IMR-90 (cell line): ENCODE measurements at regions not wholly inside any gene's neighbourhood (a gene's known extent, or its start where the extent isn't known, plus 50 kb on each side); places are given as distances from the start of the nearest gene placed in this dataset.

Source experiments
- ATAC-seq: fragments of 200-7000 bp; cut with Tn5 transposase; 2 replicates; pipeline ENCODE4 v1.9.1; 2020; ENCODE audit warnings: low read depth, mild to moderate bottlenecking, moderate library complexity
- BruUV-seq: library from RNA; stranded (reverse); fragments of 400-500 nt; replicated peaks from 2 replicates; lab custom pipeline; 2021; lab: Mats Ljungman, UMichigan
- CTCF ChIA-PET: fragments of 300-600 bp; formaldehyde crosslinking; extraction: SDS; loops from one replicate; lab custom pipeline; 2021; ENCODE audit warnings: antibody characterized with exemption; lab: Yijun Ruan, JAX
- POLR2A ChIA-PET: fragments of 300-600 bp; sonication (Branson Sonifier 250); formaldehyde crosslinking; loops from one replicate; lab custom pipeline; 2022; ENCODE audit warnings: antibody characterized with exemption; ENCODE audit not compliant: unreplicated experiment; lab: Charles Lee
- DNase-seq: peaks from one replicate; pipeline ENCODE4 v3.0.0; 2013
- H2AFZ ChIP-seq: replicated peaks from 2 replicates; pipeline ENCODE3; 2013; ENCODE audit warnings: low read length, mild to moderate bottlenecking; ENCODE audit not compliant: poor library complexity
- H2AK5ac ChIP-seq: 2 replicates; pipeline ENCODE4 v1.6.1; 2013; ENCODE audit warnings: low read depth, low read length, inconsistent platforms
- H2AK9ac ChIP-seq: replicated peaks from 2 replicates; pipeline ENCODE3; 2013; ENCODE audit warnings: mild to moderate bottlenecking, low read depth, low read length, moderate library complexity; ENCODE audit not compliant: poor library complexity
- H2BK120ac ChIP-seq: 2 replicates; pipeline ENCODE4 v1.6.1; 2013; ENCODE audit warnings: low read depth, low read length, inconsistent platforms
- H2BK15ac ChIP-seq: 3 replicates; pipeline ENCODE4 v1.6.1; 2013; ENCODE audit warnings: low read depth, low read length, inconsistent platforms
- H2BK20ac ChIP-seq: 2 replicates; pipeline ENCODE4 v1.6.1; 2013; ENCODE audit warnings: low read depth, mild to moderate bottlenecking, inconsistent platforms, low read length, moderate library complexity
- H2BK5ac ChIP-seq: 2 replicates; pipeline ENCODE4 v1.6.1; 2013; ENCODE audit warnings: mild to moderate bottlenecking, low read depth, low read length, inconsistent platforms; ENCODE audit not compliant: poor library complexity, severe bottlenecking
- H3K14ac ChIP-seq: replicated peaks from 2 replicates; pipeline ENCODE4 v1.6.1; 2013; ENCODE audit warnings: low read depth, low read length, inconsistent platforms
- H3K18ac ChIP-seq: 2 replicates; pipeline ENCODE4 v1.6.1; 2013; ENCODE audit warnings: low read depth, low read length, control low read depth
- H3K23ac ChIP-seq: 2 replicates; pipeline ENCODE4 v1.6.1; 2013; ENCODE audit warnings: low read depth, low read length, inconsistent platforms
- H3K27ac ChIP-seq: 2 replicates; pipeline ENCODE4 v1.5.1; 2013; ENCODE audit warnings: mild to moderate bottlenecking, control low read depth, low read length; ENCODE audit not compliant: insufficient read depth
- H3K27me3 ChIP-seq: 2 replicates; pipeline ENCODE4 v1.6.1; 2013; ENCODE audit warnings: low read length; ENCODE audit not compliant: control insufficient read depth, insufficient read depth
- H3K36me3 ChIP-seq: 2 replicates; pipeline ENCODE4 v1.6.1; 2013; ENCODE audit warnings: low read length, mixed read lengths; ENCODE audit not compliant: control insufficient read depth, insufficient read depth
- H3K4ac ChIP-seq: 2 replicates; pipeline ENCODE4 v1.6.1; 2013; ENCODE audit warnings: low read depth, low read length, inconsistent platforms
- H3K4me1 ChIP-seq: 2 replicates; pipeline ENCODE4 v1.6.1; 2013; ENCODE audit warnings: low read length, mixed read lengths; ENCODE audit not compliant: control insufficient read depth, insufficient read depth
- H3K4me2 ChIP-seq: 2 replicates; pipeline ENCODE4 v1.6.1; 2013; ENCODE audit warnings: low read depth, mild to moderate bottlenecking, control low read depth, low read length, moderate library complexity
- H3K4me3 ChIP-seq: 2 replicates; pipeline ENCODE4 v1.5.1; 2013; ENCODE audit warnings: low read depth, mild to moderate bottlenecking, control low read depth, low read length, moderate library complexity; ENCODE audit not compliant: insufficient read depth
- H3K56ac ChIP-seq: 2 replicates; pipeline ENCODE4 v1.6.1; 2013; ENCODE audit warnings: low read length, inconsistent platforms; ENCODE audit not compliant: insufficient read depth; ENCODE audit errors: extremely low read depth
- H3K79me1 ChIP-seq, 2 experiments: 2 replicates each; pipeline ENCODE4 v1.6.1; 2013; ENCODE audit warnings: low read length in 2 of 2, inconsistent platforms in 1 of 2, low read depth in 1 of 2
- H3K9ac ChIP-seq: 2 replicates; pipeline ENCODE4 v1.6.1; 2013; ENCODE audit warnings: low read depth, low read length, control low read depth
- H3K9me1 ChIP-seq: 2 replicates; pipeline ENCODE4 v1.6.1; 2013; ENCODE audit warnings: low read length, inconsistent platforms; ENCODE audit not compliant: insufficient read depth
- H3K9me3 ChIP-seq: 2 replicates; pipeline ENCODE4 v1.6.1; 2013; ENCODE audit warnings: low read length; ENCODE audit not compliant: control insufficient read depth, insufficient read depth
- H4K20me1 ChIP-seq: 2 replicates; pipeline ENCODE4 v1.6.1; 2013; ENCODE audit warnings: low read length, inconsistent platforms; ENCODE audit not compliant: insufficient read depth
- H4K5ac ChIP-seq: 2 replicates; pipeline ENCODE4 v1.6.1; 2013; ENCODE audit warnings: mild to moderate bottlenecking, low read depth, low read length, control low read depth
- H4K8ac ChIP-seq, 2 experiments: 2 replicates each; pipeline ENCODE4 v1.6.1; 2013; ENCODE audit warnings: low read depth in 2 of 2, low read length in 2 of 2, control low read depth in 1 of 2, inconsistent platforms in 1 of 2
- H4K91ac ChIP-seq: 2 replicates; pipeline ENCODE4 v1.6.1; 2013; ENCODE audit warnings: low read depth, low read length, inconsistent platforms; ENCODE audit not compliant: insufficient read depth
- BHLHE40 ChIP-seq: fragments of 150-350 bp; IDR thresholded peaks from 2 replicates; pipeline ENCODE4 v1.6.1; 2016; ENCODE audit warnings: mild to moderate bottlenecking, low read depth, low read length
- CEBPB ChIP-seq: IDR thresholded peaks from 2 replicates; pipeline ENCODE4 v1.6.1; 2012; ENCODE audit warnings: low read depth, low read length, improper control_type of control experiment
- CHD1 ChIP-seq: IDR thresholded peaks from 2 replicates; pipeline ENCODE4 v1.6.1; 2012; ENCODE audit warnings: low read depth, low read length, improper control_type of control experiment
- CTCF ChIP-seq: conservative IDR thresholded peaks from 2 replicates; pipeline ENCODE4 v1.5.1; 2012; ENCODE audit warnings: mild to moderate bottlenecking, low read depth, low read length, improper control_type of control experiment
- ELK1 ChIP-seq: fragments of 150-350 bp; IDR thresholded peaks from 2 replicates; pipeline ENCODE4 v1.6.1; 2016; ENCODE audit warnings: low read depth, mild to moderate bottlenecking, low read length, moderate library complexity, borderline replicate concordance
- FOS ChIP-seq: fragments of 150-350 bp; IDR thresholded peaks from 2 replicates; pipeline ENCODE4 v1.6.1; 2016; ENCODE audit warnings: low read depth, low read length
- MAFK ChIP-seq: IDR thresholded peaks from 2 replicates; pipeline ENCODE4 v1.6.1; 2012; ENCODE audit warnings: low read depth, low read length, improper control_type of control experiment
- MAZ ChIP-seq: IDR thresholded peaks from 2 replicates; pipeline ENCODE4 v1.6.1; 2012; ENCODE audit warnings: low read depth, mild to moderate bottlenecking, low read length, improper control_type of control experiment, moderate library complexity, borderline replicate concordance
- MXI1 ChIP-seq: IDR thresholded peaks from 2 replicates; pipeline ENCODE4 v1.6.1; 2012; ENCODE audit warnings: low read depth, mild to moderate bottlenecking, low read length, moderate library complexity, borderline replicate concordance
- NFE2L2 ChIP-seq: fragments of 150-350 bp; IDR thresholded peaks from 2 replicates; pipeline ENCODE4 v1.6.1; 2016; ENCODE audit warnings: low read depth, mild to moderate bottlenecking, low read length
- POLR2A ChIP-seq: IDR thresholded peaks from 2 replicates; pipeline ENCODE4 v1.6.1; 2012; ENCODE audit warnings: mild to moderate bottlenecking, low read depth, low read length
- RAD21 ChIP-seq: IDR thresholded peaks from 2 replicates; pipeline ENCODE4 v1.6.1; 2012; ENCODE audit warnings: low read length, improper control_type of control experiment
- RCOR1 ChIP-seq: IDR thresholded peaks from 2 replicates; pipeline ENCODE4 v1.6.1; 2012; ENCODE audit warnings: mild to moderate bottlenecking, low read length, improper control_type of control experiment; ENCODE audit not compliant: insufficient replicate concordance
- RFX5 ChIP-seq: IDR thresholded peaks from 2 replicates; pipeline ENCODE4 v1.8.0; 2012; ENCODE audit warnings: low read depth, mild to moderate bottlenecking, low read length, moderate library complexity
- SMC3 ChIP-seq: fragments of 150-350 bp; IDR thresholded peaks from 2 replicates; pipeline ENCODE4 v1.6.1; 2016; ENCODE audit warnings: low read depth, mild to moderate bottlenecking, antibody characterized with exemption, low read length, moderate library complexity
- USF2 ChIP-seq: fragments of 150-350 bp; IDR thresholded peaks from 2 replicates; pipeline ENCODE4 v1.6.1; 2017; ENCODE audit warnings: mild to moderate bottlenecking, antibody characterized with exemption, low read length, low read depth
- WGBS, 2 experiments: methylation state at CpG; one replicate each; pipeline versions ENCODE4 v1.1.5 to v1.1.7; 2013; ENCODE audit warnings: missing lambda C conversion rate in 2 of 2; ENCODE audit not compliant: insufficient read length in 1 of 2; ENCODE audit errors: extremely low coverage in 2 of 2; 5-methylcytosine and 5-hydroxymethylcytosine counted together
- dilution Hi-C: fragments of 300-500 bp; cut with HindIII; formaldehyde crosslinking; loops from one replicate; pipeline ENCODE4 v1.14.3; 2018; ENCODE audit warnings: low sequenced_read_pairs; ENCODE audit not compliant: unreplicated experiment
- in situ Hi-C: fragments of 300-500 bp; cut with MboI; formaldehyde crosslinking; loops from 3 replicates; pipeline ENCODE4 v1.14.3; 2019; ENCODE audit warnings: low sequenced_read_pairs, inconsistent platforms, mixed read lengths
- intact Hi-C: fragments of 100-400 bp; cut with micrococcal nuclease; formaldehyde crosslinking; loops from 2 replicates; pipeline ENCODE4 v1.10.0; 2022

GRCh38 chr10:113240736-113241135 lies 290.7 kb downstream of the TCF7L2 start:
- H3K9me3 ChIP-seq, result no peaks in the 10 kb centered on the region
- ChIA-PET CTCF (interaction anchor here (0.6 kb wide), 1 partner anchor 765 kb away, joined by 3 read pairs; no protein-coding TSS in a partner anchor), POLR2A (no interaction called here)
- no peak overlapping the region for H2BK15ac ChIP-seq
- H3K9me1 ChIP-seq, result no peaks in the 10 kb centered on the region
- H4K8ac ChIP-seq, result no peak overlapping the region
- ATAC-seq, result no peak
- H3K18ac ChIP-seq, result no peak overlapping the region
- no peak overlapping the region for H2AK9ac ChIP-seq
- TF ChIP-seq POLR2A (no peak), RCOR1 (no peak), CTCF (no peak), CHD1 (no peak), BHLHE40 (no peak), RAD21 (no peak), MAFK (no peak), SMC3 (no peak), ELK1 (no peak), MAZ (no peak), CEBPB (no peak), RFX5 (no peak), FOS (no peak), USF2 (no peak), NFE2L2 (no peak), MXI1 (no peak)
- no CpG with 5 or more reads among the region's 2 CpGs for WGBS, 2 experiments
- dilution Hi-C loops (no loop called here), in situ Hi-C loops (no loop called here), intact Hi-C loops (no loop called here)
- H3K4me2 ChIP-seq, result no peak overlapping the region
- no peak overlapping the region for H2BK5ac ChIP-seq
- H3K4ac ChIP-seq, result no peak overlapping the region
- no peaks in the 10 kb centered on the region for H3K36me3 ChIP-seq
- H3K4me1 ChIP-seq, result no peaks in the 10 kb centered on the region
- H2BK20ac ChIP-seq, result no peak overlapping the region
- H3K56ac ChIP-seq, result no peak overlapping the region
- H3K14ac ChIP-seq, result no peak overlapping the region
- H2AFZ ChIP-seq, result no peak overlapping the region
- H4K91ac ChIP-seq, result no peak overlapping the region
- H3K9ac ChIP-seq, result no peak overlapping the region
- peaks cover 27% of the 10 kb centered on the region for H3K27me3 ChIP-seq
- H4K5ac ChIP-seq, result no peak overlapping the region
- no peak overlapping the region for H2BK120ac ChIP-seq
- no peak overlapping the region for H3K27ac ChIP-seq
- H3K23ac ChIP-seq, result no peak overlapping the region
- BruUV-seq, result no TSS peak
- no peak for DNase-seq
- no peaks in the 10 kb centered on the region for H3K79me1 ChIP-seq
- no peak overlapping the region for H2AK5ac ChIP-seq
- H3K4me3 ChIP-seq, result no peak overlapping the region
- no peaks in the 10 kb centered on the region for H4K20me1 ChIP-seq
